Breast epithelium (tissue), 3 donors: ENCODE measurements at regions not wholly inside any gene's neighbourhood (a gene's known extent, or its start where the extent isn't known, plus 50 kb on each side); places are given as distances from the start of the nearest gene placed in this dataset.

Experiments
- POLR2A ChIP-seq: fragments of 450-650 bp; IDR thresholded peaks from one replicate; pipeline ENCODE4 v1.6.1; 2016; ENCODE audit warnings: antibody characterized with exemption, mild to moderate bottlenecking, moderate library complexity
- POLR2AphosphoS5 ChIP-seq, 3 donors: sonication (generic); formaldehyde crosslinking; IDR thresholded peaks; one replicate each; pipeline ENCODE4 v1.6.1; 2017; ENCODE audit warnings: antibody characterized with exemption in 3 of 3
- TF ChIP-seq, protein P1 (sequence below), 3 donors: fragments of 450-650 bp; IDR thresholded peaks; one replicate each; pipeline ENCODE4 v1.5.1; 2016 to 2017; ENCODE audit warnings: antibody characterized with exemption in 3 of 3, mild to moderate bottlenecking in 3 of 3, moderate library complexity in 3 of 3

DNA sequence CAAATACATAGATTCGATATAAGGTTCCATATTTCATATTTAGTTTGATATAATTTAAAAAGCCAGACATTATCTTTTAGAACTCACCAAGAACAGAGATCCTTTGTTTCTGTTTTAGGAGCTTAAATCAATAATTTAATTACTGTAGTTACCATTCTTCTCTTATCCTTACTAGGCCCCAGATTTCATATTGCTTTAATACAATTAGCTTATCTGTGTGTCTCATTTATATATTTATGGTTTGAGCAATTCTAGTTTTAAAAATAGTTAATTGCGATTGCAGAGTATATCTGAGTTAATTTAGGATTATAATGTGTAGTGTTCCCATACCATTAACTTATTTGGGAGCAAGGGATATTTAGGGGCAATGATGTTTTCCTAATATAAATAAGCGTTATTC lies 558.8 kb upstream of the ZNF804A start:
- TF ChIP-seq, protein P1, sequence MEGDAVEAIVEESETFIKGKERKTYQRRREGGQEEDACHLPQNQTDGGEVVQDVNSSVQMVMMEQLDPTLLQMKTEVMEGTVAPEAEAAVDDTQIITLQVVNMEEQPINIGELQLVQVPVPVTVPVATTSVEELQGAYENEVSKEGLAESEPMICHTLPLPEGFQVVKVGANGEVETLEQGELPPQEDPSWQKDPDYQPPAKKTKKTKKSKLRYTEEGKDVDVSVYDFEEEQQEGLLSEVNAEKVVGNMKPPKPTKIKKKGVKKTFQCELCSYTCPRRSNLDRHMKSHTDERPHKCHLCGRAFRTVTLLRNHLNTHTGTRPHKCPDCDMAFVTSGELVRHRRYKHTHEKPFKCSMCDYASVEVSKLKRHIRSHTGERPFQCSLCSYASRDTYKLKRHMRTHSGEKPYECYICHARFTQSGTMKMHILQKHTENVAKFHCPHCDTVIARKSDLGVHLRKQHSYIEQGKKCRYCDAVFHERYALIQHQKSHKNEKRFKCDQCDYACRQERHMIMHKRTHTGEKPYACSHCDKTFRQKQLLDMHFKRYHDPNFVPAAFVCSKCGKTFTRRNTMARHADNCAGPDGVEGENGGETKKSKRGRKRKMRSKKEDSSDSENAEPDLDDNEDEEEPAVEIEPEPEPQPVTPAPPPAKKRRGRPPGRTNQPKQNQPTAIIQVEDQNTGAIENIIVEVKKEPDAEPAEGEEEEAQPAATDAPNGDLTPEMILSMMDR (IDR thresholded peaks at IDR 0.05), result no peak
- no peak for TF ChIP-seq POLR2AphosphoS5 (IDR thresholded peaks at IDR 0.05)
- no peak for TF ChIP-seq POLR2A
